ENCODE measurements at regions not wholly inside any gene's neighbourhood (a gene's known extent, or its start where the extent isn't known, plus 50 kb on each side); places are given as distances from the start of the nearest gene placed in this dataset.
"Not testable (repeated sequence)": the region's sequence is repeated elsewhere in the genome, so short reads cannot be mapped to it uniquely, and the experiment has no call there.

DNA sequence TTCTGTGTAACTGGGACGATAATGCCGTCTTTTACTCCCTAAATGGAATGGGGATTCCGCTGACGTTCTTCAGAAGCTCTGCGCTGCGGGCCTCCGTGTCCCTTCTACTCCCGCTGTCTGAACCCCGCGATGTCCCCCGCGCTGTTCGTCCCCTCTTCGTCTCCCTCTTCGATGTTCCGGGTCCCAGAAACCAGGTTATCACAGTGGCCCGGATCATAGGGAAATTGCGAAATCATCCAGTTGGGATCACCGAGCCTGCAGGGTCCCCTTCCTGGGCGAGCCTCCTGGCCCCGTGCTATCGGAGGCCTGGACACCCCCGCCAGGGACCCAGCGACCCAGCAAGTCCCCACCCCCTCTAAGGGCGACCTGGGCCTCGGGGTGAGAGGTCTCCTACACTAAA lies 154.2 kb downstream of the PPIAL4G start:
- no peak overlapping the region for H3K27ac Mint-ChIP-seq
- peaks cover 10% of the 10 kb centered on the region for H3K27me3 Mint-ChIP-seq (ENCODE audit: low read depth)
- no peak overlapping the region for H3K4me3 Mint-ChIP-seq
- H3K4me1 Mint-ChIP-seq, result peaks cover 5% of the 10 kb centered on the region
- H3K36me3 Mint-ChIP-seq (ENCODE audit: low read depth), result no peaks in the 10 kb centered on the region
- TF ChIP-seq CTCF (IDR thresholded peaks at IDR 0.05; ENCODE audit: unreplicated experiment in 3 of 3), result no peak
- H3K9me3 Mint-ChIP-seq, result peaks cover 8% of the 10 kb centered on the region

DNA sequence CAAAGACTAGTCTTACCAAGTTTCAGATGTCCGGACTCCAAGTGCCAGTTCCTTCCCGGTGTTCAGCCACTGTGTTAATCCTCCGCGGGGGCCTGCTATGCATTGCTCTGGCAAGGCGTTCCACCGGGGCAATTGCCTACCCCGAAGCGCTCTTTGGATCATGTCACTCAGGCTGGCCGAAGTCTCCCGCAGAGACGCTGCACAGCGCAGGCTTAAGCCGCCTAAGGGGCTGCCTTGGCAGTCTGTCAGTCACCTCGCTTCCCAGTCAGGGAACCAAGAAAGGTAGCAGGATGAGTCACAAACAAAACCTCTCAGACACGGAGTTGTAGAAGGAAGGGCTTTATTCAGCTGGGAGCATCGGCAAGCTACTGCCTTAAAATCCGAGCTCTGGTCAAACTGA lies 158.1 kb downstream of the PPIAL4G start:
- H3K36me3 Mint-ChIP-seq (ENCODE audit: low read depth); H3K27me3 Mint-ChIP-seq (ENCODE audit: low read depth); H3K4me1 Mint-ChIP-seq; H3K27ac Mint-ChIP-seq; H3K4me3 Mint-ChIP-seq: not testable (repeated sequence)
- H3K9me3 Mint-ChIP-seq, result peaks cover 12% of the 10 kb centered on the region

- H3K4me3 Mint-ChIP-seq; H3K27ac Mint-ChIP-seq; H3K4me1 Mint-ChIP-seq; H3K27me3 Mint-ChIP-seq (ENCODE audit: low read depth); H3K36me3 Mint-ChIP-seq (ENCODE audit: low read depth): not testable (repeated sequence)
- peaks cover 14% of the 10 kb centered on the region for H3K9me3 Mint-ChIP-seq
These were observed 158.6 kb downstream of the PPIAL4G start for GRCh38 chr1:148324465-148324864.

DNA sequence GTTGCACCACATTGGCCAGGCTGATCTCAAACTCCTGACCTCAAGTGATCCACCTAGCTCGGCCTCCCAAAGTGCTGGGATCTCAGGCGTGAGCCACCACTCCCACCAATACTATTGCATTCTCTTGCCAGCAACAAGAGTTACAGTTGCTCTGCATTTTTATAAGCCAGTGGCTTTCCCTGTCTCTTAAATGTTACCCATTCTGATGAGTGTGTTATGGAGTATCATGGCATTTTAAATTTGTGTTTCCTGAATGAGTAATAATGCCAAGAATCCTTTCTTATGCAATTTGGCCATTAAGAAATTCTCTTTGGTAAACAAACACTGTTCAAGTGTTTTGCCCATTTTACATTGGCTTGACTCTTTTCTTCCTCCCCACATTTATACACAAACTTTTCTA lies 163.0 kb downstream of the PPIAL4G start:
- peaks cover 11% of the 10 kb centered on the region for H3K4me1 Mint-ChIP-seq
- peaks cover 37% of the 10 kb centered on the region for H3K27me3 Mint-ChIP-seq (ENCODE audit: low read depth)
- not testable (repeated sequence) for H3K4me3 Mint-ChIP-seq; H3K36me3 Mint-ChIP-seq (ENCODE audit: low read depth); H3K27ac Mint-ChIP-seq
- H3K9me3 Mint-ChIP-seq, result peaks cover 15% of the 10 kb centered on the region

- no peak overlapping the region for H3K27ac Mint-ChIP-seq
- H3K4me1 Mint-ChIP-seq, result peaks cover 16% of the 10 kb centered on the region
These were observed 164.2 kb downstream of the PPIAL4G start for GRCh38 chr1:148318904-148319242.

GRCh38 chr1:148318123-148318903 lies 164.8 kb downstream of the PPIAL4G start:
- Mint-ChIP-seq H3K9me3 (peaks cover 32% of the 10 kb centered on the region), H3K4me1 (peaks cover 16% of the 10 kb centered on the region), H3K27ac (no peak overlapping the region), H3K27me3 (ENCODE audit: low read depth) (peaks cover 41% of the 10 kb centered on the region), H3K36me3 (ENCODE audit: low read depth) (peaks cover 3% of the 10 kb centered on the region), H3K4me3 (peak overlapping the region; percentile 62 to 82 (median 78))
- no peak for TF ChIP-seq CTCF (IDR thresholded peaks at IDR 0.05; ENCODE audit: unreplicated experiment in 3 of 3)

More at GRCh38 chr1:148318904-148319242, 164.2 kb downstream of the PPIAL4G start:
- H3K4me3 Mint-ChIP-seq, result peak overlapping the region in 1 of 3 experiments; percentile 82
- H3K36me3 Mint-ChIP-seq (ENCODE audit: low read depth), result peaks cover under 1% of the 10 kb centered on the region
- H3K27me3 Mint-ChIP-seq (ENCODE audit: low read depth), result peaks cover 41% of the 10 kb centered on the region
- no peak for TF ChIP-seq CTCF (IDR thresholded peaks at IDR 0.05; ENCODE audit: unreplicated experiment in 3 of 3)
- peaks cover 27% of the 10 kb centered on the region for H3K9me3 Mint-ChIP-seq

- peak overlapping the region in 2 of 3 experiments; percentile 78 to 82 for H3K4me3 Mint-ChIP-seq
These were observed 165.4 kb upstream of the NBPF11 start for GRCh38 chr1:148317288-148317985.

More at GRCh38 chr1:148317288-148317985, 165.4 kb upstream of the NBPF11 start:
- peaks cover 42% of the 10 kb centered on the region for H3K27me3 Mint-ChIP-seq (ENCODE audit: low read depth)
- H3K27ac Mint-ChIP-seq, result no peak overlapping the region
- TF ChIP-seq CTCF (IDR thresholded peaks at IDR 0.05; ENCODE audit: unreplicated experiment in 3 of 3), result no peak
- H3K36me3 Mint-ChIP-seq (ENCODE audit: low read depth), result peaks cover 3% of the 10 kb centered on the region
- peaks cover 37% of the 10 kb centered on the region for H3K9me3 Mint-ChIP-seq
- peaks cover 16% of the 10 kb centered on the region for H3K4me1 Mint-ChIP-seq

Data from nephron (organoid).